ENCODE measurements at regions not wholly inside any gene's neighbourhood (a gene's known extent, or its start where the extent isn't known, plus 50 kb on each side); places are given as distances from the start of the nearest gene placed in this dataset.

- H3K9me3 ChIP-seq (ENCODE audit: control insufficient read depth, insufficient read depth, low read length), result no peaks in the 10 kb centered on the region
- H3K27me3 ChIP-seq (ENCODE audit: control insufficient read depth, insufficient read depth, low read length), result no peaks in the 10 kb centered on the region
- no peak overlapping the region for H3K4me3 ChIP-seq (ENCODE audit: low read depth, low read length)
- no peak overlapping the region for H3K9ac ChIP-seq (ENCODE audit: low read depth, low read length)
- no peaks in the 10 kb centered on the region for H3K4me1 ChIP-seq (ENCODE audit: control insufficient read depth, insufficient read depth, low read length)
- no peaks in the 10 kb centered on the region for H3K36me3 ChIP-seq (ENCODE audit: control insufficient read depth, insufficient read depth, low read length)
Measured at GRCh38 chr9:80086822-80087345, 515.1 kb downstream of the TLE4 start.

GRCh38 chr9:80086386-80086785, 514.6 kb downstream of the TLE4 start:
- no peaks in the 10 kb centered on the region for H3K9me3 ChIP-seq (ENCODE audit: control insufficient read depth, insufficient read depth, low read length)
- H3K9ac ChIP-seq (ENCODE audit: low read depth, low read length), result no peak overlapping the region
- H3K27me3 ChIP-seq (ENCODE audit: control insufficient read depth, insufficient read depth, low read length), result no peaks in the 10 kb centered on the region
- H3K4me3 ChIP-seq (ENCODE audit: low read depth, low read length), result no peak overlapping the region
- H3K36me3 ChIP-seq (ENCODE audit: control insufficient read depth, insufficient read depth, low read length), result no peaks in the 10 kb centered on the region
- no peaks in the 10 kb centered on the region for H3K4me1 ChIP-seq (ENCODE audit: control insufficient read depth, insufficient read depth, low read length)

- Histone ChIP-seq H3K36me3 (ENCODE audit: control insufficient read depth, insufficient read depth, low read length) (no peaks in the 10 kb centered on the region), H3K4me3 (ENCODE audit: low read depth, low read length) (no peak overlapping the region), H3K4me1 (ENCODE audit: control insufficient read depth, insufficient read depth, low read length) (no peaks in the 10 kb centered on the region), H3K9me3 (ENCODE audit: control insufficient read depth, insufficient read depth, low read length) (no peaks in the 10 kb centered on the region), H3K9ac (ENCODE audit: low read depth, low read length) (no peak overlapping the region), H3K27me3 (ENCODE audit: control insufficient read depth, insufficient read depth, low read length) (no peaks in the 10 kb centered on the region)
Measured at GRCh38 chr9:80085668-80086067, 513.9 kb downstream of the TLE4 start.

- Histone ChIP-seq H3K9me3 (ENCODE audit: control insufficient read depth, insufficient read depth, low read length) (no peaks in the 10 kb centered on the region), H3K36me3 (ENCODE audit: control insufficient read depth, insufficient read depth, low read length) (no peaks in the 10 kb centered on the region), H3K4me1 (ENCODE audit: control insufficient read depth, insufficient read depth, low read length) (no peaks in the 10 kb centered on the region), H3K27me3 (ENCODE audit: control insufficient read depth, insufficient read depth, low read length) (no peaks in the 10 kb centered on the region), H3K9ac (ENCODE audit: low read depth, low read length) (no peak overlapping the region), H3K4me3 (ENCODE audit: low read depth, low read length) (no peak overlapping the region)
Measured at GRCh38 chr9:80082213-80082612, 510.4 kb downstream of the TLE4 start.

- Histone ChIP-seq H3K4me1 (ENCODE audit: control insufficient read depth, insufficient read depth, low read length) (no peaks in the 10 kb centered on the region), H3K9ac (ENCODE audit: low read depth, low read length) (no peak overlapping the region), H3K36me3 (ENCODE audit: control insufficient read depth, insufficient read depth, low read length) (no peaks in the 10 kb centered on the region), H3K4me3 (ENCODE audit: low read depth, low read length) (no peak overlapping the region), H3K9me3 (ENCODE audit: control insufficient read depth, insufficient read depth, low read length) (no peaks in the 10 kb centered on the region), H3K27me3 (ENCODE audit: control insufficient read depth, insufficient read depth, low read length) (no peaks in the 10 kb centered on the region)
Measured at GRCh38 chr9:80078826-80079225, 507.1 kb downstream of the TLE4 start.

- Histone ChIP-seq H3K36me3 (ENCODE audit: control insufficient read depth, insufficient read depth, low read length) (no peaks in the 10 kb centered on the region), H3K4me1 (ENCODE audit: control insufficient read depth, insufficient read depth, low read length) (no peaks in the 10 kb centered on the region), H3K9ac (ENCODE audit: low read depth, low read length) (no peak overlapping the region), H3K4me3 (ENCODE audit: low read depth, low read length) (no peak overlapping the region), H3K9me3 (ENCODE audit: control insufficient read depth, insufficient read depth, low read length) (no peaks in the 10 kb centered on the region), H3K27me3 (ENCODE audit: control insufficient read depth, insufficient read depth, low read length) (no peaks in the 10 kb centered on the region)
Measured at GRCh38 chr9:80077059-80077458, 505.3 kb downstream of the TLE4 start.

- H3K27me3 ChIP-seq (ENCODE audit: control insufficient read depth, insufficient read depth, low read length), result no peaks in the 10 kb centered on the region
- no peak overlapping the region for H3K4me3 ChIP-seq (ENCODE audit: low read depth, low read length)
- H3K4me1 ChIP-seq (ENCODE audit: control insufficient read depth, insufficient read depth, low read length), result no peaks in the 10 kb centered on the region
- H3K36me3 ChIP-seq (ENCODE audit: control insufficient read depth, insufficient read depth, low read length), result no peaks in the 10 kb centered on the region
- no peak overlapping the region for H3K9ac ChIP-seq (ENCODE audit: low read depth, low read length)
- no peaks in the 10 kb centered on the region for H3K9me3 ChIP-seq (ENCODE audit: control insufficient read depth, insufficient read depth, low read length)
Measured at GRCh38 chr9:80076162-80076561, 504.4 kb downstream of the TLE4 start.

- Histone ChIP-seq H3K27me3 (ENCODE audit: control insufficient read depth, insufficient read depth, low read length) (no peaks in the 10 kb centered on the region), H3K4me3 (ENCODE audit: low read depth, low read length) (no peak overlapping the region), H3K9me3 (ENCODE audit: control insufficient read depth, insufficient read depth, low read length) (no peaks in the 10 kb centered on the region), H3K36me3 (ENCODE audit: control insufficient read depth, insufficient read depth, low read length) (no peaks in the 10 kb centered on the region), H3K4me1 (ENCODE audit: control insufficient read depth, insufficient read depth, low read length) (no peaks in the 10 kb centered on the region), H3K9ac (ENCODE audit: low read depth, low read length) (no peak overlapping the region)
Measured at GRCh38 chr9:80074439-80074838, 502.7 kb downstream of the TLE4 start.

GRCh38 chr9:80072451-80072850, 500.7 kb downstream of the TLE4 start:
- H3K4me3 ChIP-seq (ENCODE audit: low read depth, low read length), result no peak overlapping the region
- no peaks in the 10 kb centered on the region for H3K9me3 ChIP-seq (ENCODE audit: control insufficient read depth, insufficient read depth, low read length)
- H3K27me3 ChIP-seq (ENCODE audit: control insufficient read depth, insufficient read depth, low read length), result no peaks in the 10 kb centered on the region
- H3K9ac ChIP-seq (ENCODE audit: low read depth, low read length), result no peak overlapping the region
- no peaks in the 10 kb centered on the region for H3K36me3 ChIP-seq (ENCODE audit: control insufficient read depth, insufficient read depth, low read length)
- H3K4me1 ChIP-seq (ENCODE audit: control insufficient read depth, insufficient read depth, low read length), result no peaks in the 10 kb centered on the region

GRCh38 chr9:80070071-80070742, 498.4 kb downstream of the TLE4 start:
- H3K27me3 ChIP-seq (ENCODE audit: control insufficient read depth, insufficient read depth, low read length), result no peaks in the 10 kb centered on the region
- H3K9ac ChIP-seq (ENCODE audit: low read depth, low read length), result no peak overlapping the region
- H3K9me3 ChIP-seq (ENCODE audit: control insufficient read depth, insufficient read depth, low read length), result no peaks in the 10 kb centered on the region
- no peaks in the 10 kb centered on the region for H3K36me3 ChIP-seq (ENCODE audit: control insufficient read depth, insufficient read depth, low read length)
- no peak overlapping the region for H3K4me3 ChIP-seq (ENCODE audit: low read depth, low read length)
- H3K4me1 ChIP-seq (ENCODE audit: control insufficient read depth, insufficient read depth, low read length), result peaks cover 5% of the 10 kb centered on the region

- Histone ChIP-seq H3K27me3 (ENCODE audit: control insufficient read depth, insufficient read depth, low read length) (no peaks in the 10 kb centered on the region), H3K9ac (ENCODE audit: low read depth, low read length) (no peak overlapping the region), H3K9me3 (ENCODE audit: control insufficient read depth, insufficient read depth, low read length) (no peaks in the 10 kb centered on the region), H3K4me1 (ENCODE audit: control insufficient read depth, insufficient read depth, low read length) (peaks cover 7% of the 10 kb centered on the region), H3K4me3 (ENCODE audit: low read depth, low read length) (no peak overlapping the region), H3K36me3 (ENCODE audit: control insufficient read depth, insufficient read depth, low read length) (no peaks in the 10 kb centered on the region)
Measured at GRCh38 chr9:80066931-80067330, 495.2 kb downstream of the TLE4 start.

GRCh38 chr9:80062567-80062966, 490.8 kb downstream of the TLE4 start:
- Histone ChIP-seq H3K4me1 (ENCODE audit: control insufficient read depth, insufficient read depth, low read length) (peaks cover 7% of the 10 kb centered on the region), H3K27me3 (ENCODE audit: control insufficient read depth, insufficient read depth, low read length) (no peaks in the 10 kb centered on the region), H3K4me3 (ENCODE audit: low read depth, low read length) (no peak overlapping the region), H3K36me3 (ENCODE audit: control insufficient read depth, insufficient read depth, low read length) (no peaks in the 10 kb centered on the region), H3K9ac (ENCODE audit: low read depth, low read length) (no peak overlapping the region), H3K9me3 (ENCODE audit: control insufficient read depth, insufficient read depth, low read length) (no peaks in the 10 kb centered on the region)

Data from iPS-15b (cell line).